ENCODE measurements at regions not wholly inside any gene's neighbourhood (a gene's known extent, or its start where the extent isn't known, plus 50 kb on each side); places are given as distances from the start of the nearest gene placed in this dataset.

DNA sequence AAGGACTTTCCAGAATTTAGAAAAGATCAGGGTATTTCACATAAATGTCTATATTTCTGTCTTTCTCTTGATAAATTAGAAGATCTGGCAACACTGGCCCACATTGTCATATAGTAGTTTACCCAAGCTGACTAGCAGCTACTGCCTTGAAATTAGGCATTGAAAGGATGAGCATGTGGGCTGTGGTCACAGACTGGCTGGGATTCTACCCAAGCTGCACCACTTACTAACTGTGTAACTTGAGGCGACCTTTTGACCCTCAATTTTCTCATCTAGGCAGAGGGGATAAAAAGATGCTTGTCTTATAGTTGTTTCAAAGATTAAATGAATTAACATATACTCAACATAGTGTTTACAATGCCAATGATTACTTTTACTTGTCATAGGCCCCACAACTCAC, 152.7 kb upstream of the BMP2 start:
- ChIA-PET CTCF (no interaction called here), POLR2A (no interaction called here)
- H3K4me3 ChIP-seq (ENCODE audit: low read depth, low read length), result no peak overlapping the region
- DNase-seq (ENCODE audit: low read depth, low spot score), result no peak
- TF ChIP-seq, protein P1, sequence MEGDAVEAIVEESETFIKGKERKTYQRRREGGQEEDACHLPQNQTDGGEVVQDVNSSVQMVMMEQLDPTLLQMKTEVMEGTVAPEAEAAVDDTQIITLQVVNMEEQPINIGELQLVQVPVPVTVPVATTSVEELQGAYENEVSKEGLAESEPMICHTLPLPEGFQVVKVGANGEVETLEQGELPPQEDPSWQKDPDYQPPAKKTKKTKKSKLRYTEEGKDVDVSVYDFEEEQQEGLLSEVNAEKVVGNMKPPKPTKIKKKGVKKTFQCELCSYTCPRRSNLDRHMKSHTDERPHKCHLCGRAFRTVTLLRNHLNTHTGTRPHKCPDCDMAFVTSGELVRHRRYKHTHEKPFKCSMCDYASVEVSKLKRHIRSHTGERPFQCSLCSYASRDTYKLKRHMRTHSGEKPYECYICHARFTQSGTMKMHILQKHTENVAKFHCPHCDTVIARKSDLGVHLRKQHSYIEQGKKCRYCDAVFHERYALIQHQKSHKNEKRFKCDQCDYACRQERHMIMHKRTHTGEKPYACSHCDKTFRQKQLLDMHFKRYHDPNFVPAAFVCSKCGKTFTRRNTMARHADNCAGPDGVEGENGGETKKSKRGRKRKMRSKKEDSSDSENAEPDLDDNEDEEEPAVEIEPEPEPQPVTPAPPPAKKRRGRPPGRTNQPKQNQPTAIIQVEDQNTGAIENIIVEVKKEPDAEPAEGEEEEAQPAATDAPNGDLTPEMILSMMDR (IDR thresholded peaks at IDR 0.05; ENCODE audit: insufficient read depth, low read length, missing control alignments), result no peak

DNA sequence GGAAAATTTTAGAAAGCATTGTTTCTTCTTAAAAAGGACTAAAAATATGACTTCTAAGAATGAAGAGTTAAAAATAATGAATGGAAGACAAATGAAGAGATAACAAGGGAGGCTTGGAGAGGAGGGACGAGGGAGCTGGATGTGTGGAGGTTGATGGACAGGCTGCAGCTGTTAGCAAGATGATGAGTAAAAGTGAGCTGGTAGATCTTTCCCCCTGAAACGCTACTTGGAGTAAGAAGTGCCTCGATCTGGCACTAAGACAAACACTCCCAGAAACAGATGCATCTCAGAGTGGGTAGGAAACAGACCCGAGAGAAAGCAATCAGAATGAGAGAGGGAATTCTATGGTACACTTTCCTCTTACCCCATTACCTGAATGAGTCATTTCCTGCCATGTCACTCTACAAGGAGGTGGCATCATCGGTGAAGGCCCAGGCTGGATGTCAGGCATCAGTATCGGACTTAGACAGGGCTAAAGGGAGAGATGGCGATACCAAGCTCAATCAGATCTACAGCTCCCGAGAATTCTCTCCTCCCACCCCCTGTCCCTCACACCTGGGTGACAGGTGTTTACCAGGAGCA, 154.1 kb upstream of the BMP2 start:
- no peak overlapping the region for H3K4me3 ChIP-seq (ENCODE audit: low read depth, low read length)
- ChIA-PET POLR2A (no interaction called here), CTCF (no interaction called here)
- TF ChIP-seq, protein P1 (IDR thresholded peaks at IDR 0.05; ENCODE audit: insufficient read depth, low read length, missing control alignments), result no peak
- DNase-seq (ENCODE audit: low read depth, low spot score), result no peak

DNA sequence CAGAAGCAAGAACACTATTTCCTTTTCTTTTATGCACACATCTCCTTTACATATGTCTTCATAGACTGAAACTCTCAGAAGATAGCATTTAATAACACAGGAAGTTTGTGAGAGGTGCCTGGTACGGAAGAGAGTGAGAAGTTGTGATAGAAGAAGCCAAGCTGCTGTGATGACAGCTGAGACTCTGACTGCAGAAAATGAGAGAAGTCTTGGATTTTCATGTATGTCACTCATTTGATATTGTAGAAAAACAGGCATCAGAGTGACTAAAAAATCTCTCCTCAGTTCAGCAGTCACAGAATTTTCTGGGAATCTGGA, 154.9 kb upstream of the BMP2 start:
- no peak overlapping the region for H3K4me3 ChIP-seq (ENCODE audit: low read depth, low read length)
- ChIA-PET POLR2A (no interaction called here), CTCF (no interaction called here)
- TF ChIP-seq, protein P1 (IDR thresholded peaks at IDR 0.05; ENCODE audit: insufficient read depth, low read length, missing control alignments), result no peak
- DNase-seq (ENCODE audit: low read depth, low spot score), result no peak

DNA sequence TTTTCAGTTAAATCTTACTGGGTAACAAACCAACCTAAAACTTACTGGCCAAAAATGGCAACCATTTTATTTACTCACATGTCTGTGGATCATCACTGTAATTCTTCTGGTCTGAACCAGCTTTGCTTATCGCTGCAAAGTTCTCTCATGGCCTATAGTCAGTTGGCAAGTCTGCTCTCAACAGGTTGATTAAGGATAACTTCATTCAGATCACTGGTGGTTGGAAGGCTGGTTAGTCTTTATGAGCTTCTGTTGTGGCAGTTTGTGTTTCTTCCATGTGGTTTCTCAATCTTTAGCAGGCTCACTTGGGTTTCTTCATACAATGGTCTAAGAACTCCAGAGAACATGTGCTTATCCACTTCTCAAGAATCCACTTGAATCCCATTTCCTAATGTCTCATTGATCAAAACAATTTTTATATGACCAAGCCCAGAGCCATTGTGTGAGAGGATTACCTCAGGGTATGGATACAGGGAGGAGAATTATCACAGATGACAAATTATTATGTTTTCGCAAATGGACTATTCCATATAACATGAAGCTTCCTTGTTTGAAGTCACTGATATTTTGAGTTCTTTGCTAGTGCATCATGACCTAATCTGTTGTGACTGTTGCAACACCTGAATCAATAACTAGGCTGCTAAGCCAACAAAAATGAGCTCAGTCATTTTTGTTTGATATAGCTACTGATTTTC, 155.4 kb upstream of the BMP2 start:
- ChIA-PET CTCF (no interaction called here), POLR2A (no interaction called here)
- DNase-seq (ENCODE audit: low read depth, low spot score), result no peak
- TF ChIP-seq, protein P1 (IDR thresholded peaks at IDR 0.05; ENCODE audit: insufficient read depth, low read length, missing control alignments), result no peak
- no peak overlapping the region for H3K4me3 ChIP-seq (ENCODE audit: low read depth, low read length)

DNA sequence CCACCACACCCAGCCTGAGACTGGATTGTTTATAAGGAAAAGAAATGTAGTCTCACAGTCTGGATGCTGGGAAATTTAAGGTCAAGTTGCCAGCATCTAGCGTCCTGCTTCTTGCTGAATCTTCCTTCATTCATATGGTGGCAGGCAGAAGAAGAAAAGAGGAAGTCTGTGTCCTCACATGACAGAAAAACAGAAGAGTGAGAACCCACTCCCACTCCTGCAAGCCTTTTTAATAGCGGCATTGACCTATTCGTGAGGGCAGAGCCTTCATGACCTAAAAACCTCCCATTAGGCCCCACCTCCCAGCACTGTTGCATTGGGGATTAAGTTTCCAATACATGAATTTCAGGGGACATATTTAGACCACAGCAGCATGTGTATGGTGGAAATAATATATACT, 160.8 kb upstream of the BMP2 start:
- TF ChIP-seq, protein P1 (IDR thresholded peaks at IDR 0.05; ENCODE audit: insufficient read depth, low read length, missing control alignments), result no peak
- ChIA-PET CTCF (no interaction called here), POLR2A (no interaction called here)
- DNase-seq (ENCODE audit: low read depth, low spot score), result no peak
- H3K4me3 ChIP-seq (ENCODE audit: low read depth, low read length), result no peak overlapping the region

DNA sequence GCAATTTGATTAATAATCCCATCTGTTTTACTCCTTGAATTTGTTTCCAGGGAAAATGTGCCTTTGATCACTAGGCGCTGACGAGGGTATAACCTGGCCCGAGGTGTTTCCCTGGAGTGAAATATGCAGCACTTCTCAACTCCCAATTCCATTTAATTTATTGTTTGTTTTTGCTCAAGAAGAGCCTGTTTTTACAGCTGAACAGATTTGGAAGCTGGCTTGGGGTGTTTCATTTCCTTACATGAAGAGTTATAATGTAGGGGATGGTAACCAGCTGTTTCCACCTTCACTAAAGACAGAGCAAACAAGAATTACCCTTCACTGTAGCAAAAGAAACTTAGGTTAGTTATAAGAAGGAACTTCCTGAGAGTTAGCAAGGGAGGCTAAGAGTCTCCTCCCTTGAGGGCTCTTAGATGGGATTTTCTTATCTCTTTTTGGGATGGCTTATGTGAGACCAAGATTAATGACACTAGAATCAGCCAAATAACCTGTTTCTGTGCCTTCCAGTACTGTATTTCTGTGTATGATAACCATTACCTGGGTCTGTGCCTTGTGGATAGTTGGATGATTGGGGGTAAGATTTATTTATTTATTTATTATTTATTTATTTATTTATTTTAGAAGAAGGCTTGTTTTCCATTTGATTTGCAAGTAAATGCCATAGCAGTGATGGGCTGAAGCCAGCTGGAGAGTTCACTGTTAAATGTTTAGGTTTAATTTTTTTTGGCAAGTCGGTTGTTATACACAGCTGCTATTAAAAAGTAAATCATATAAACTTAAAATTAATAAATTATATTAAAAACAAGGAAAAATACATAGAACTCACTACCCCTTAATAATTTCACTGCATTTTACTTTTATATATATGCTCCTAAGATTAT, 162.2 kb upstream of the BMP2 start:
- H3K4me3 ChIP-seq (ENCODE audit: low read depth, low read length), result no peak overlapping the region
- ChIA-PET POLR2A (no interaction called here), CTCF (no interaction called here)
- TF ChIP-seq, protein P1 (IDR thresholded peaks at IDR 0.05; ENCODE audit: insufficient read depth, low read length, missing control alignments), result no peak
- DNase-seq (ENCODE audit: low read depth, low spot score), result no peak

Measured in AG04449 (cell line).